ENCODE measurements at regions not wholly inside any gene's neighbourhood (a gene's known extent, or its start where the extent isn't known, plus 50 kb on each side); places are given as distances from the start of the nearest gene placed in this dataset.

DNA sequence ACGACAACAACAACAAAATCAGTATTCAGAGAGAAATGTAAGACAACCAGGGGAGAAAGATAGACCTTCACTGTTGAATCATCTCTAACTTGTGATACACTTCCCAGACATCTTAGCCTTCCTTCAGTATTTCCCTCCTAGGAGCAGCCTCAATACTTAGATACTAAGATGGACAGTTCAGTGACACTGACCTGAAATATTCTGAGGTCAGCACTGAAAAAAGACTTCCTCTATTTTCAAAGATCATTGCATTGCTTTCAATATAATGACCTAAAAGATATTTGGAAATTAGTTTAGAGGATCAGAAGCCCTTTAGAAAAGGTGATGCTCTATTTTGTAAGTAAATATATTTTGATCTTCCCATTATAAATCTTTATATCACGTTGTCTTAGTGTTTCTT lies 101.0 kb downstream of the MRPL39 start:
- FAIRE-seq (no peak), DNase-seq (ENCODE audit: low read depth, low spot score) (no peak)
- dilution Hi-C loops (cut with MboI; ENCODE audit: extremely low pct_ligation_motif_present, low sequenced_read_pairs), result no loop called here
- no peak for TF ChIP-seq MYC (IDR thresholded peaks at IDR 0.05; ENCODE audit: low read depth, low read length)
- TF ChIP-seq, protein P1, sequence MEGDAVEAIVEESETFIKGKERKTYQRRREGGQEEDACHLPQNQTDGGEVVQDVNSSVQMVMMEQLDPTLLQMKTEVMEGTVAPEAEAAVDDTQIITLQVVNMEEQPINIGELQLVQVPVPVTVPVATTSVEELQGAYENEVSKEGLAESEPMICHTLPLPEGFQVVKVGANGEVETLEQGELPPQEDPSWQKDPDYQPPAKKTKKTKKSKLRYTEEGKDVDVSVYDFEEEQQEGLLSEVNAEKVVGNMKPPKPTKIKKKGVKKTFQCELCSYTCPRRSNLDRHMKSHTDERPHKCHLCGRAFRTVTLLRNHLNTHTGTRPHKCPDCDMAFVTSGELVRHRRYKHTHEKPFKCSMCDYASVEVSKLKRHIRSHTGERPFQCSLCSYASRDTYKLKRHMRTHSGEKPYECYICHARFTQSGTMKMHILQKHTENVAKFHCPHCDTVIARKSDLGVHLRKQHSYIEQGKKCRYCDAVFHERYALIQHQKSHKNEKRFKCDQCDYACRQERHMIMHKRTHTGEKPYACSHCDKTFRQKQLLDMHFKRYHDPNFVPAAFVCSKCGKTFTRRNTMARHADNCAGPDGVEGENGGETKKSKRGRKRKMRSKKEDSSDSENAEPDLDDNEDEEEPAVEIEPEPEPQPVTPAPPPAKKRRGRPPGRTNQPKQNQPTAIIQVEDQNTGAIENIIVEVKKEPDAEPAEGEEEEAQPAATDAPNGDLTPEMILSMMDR (IDR thresholded peaks at IDR 0.05; ENCODE audit: extremely low read depth in 1 of 2, insufficient read depth in 1 of 2, low read depth in 1 of 2, low read length in 2 of 2), result no peak
- no peak for TF ChIP-seq JUN (IDR thresholded peaks at IDR 0.05; ENCODE audit: borderline replicate concordance, insufficient read depth, insufficient read length, low read depth)
- TF ChIP-seq GATA2 (IDR thresholded peaks at IDR 0.05; ENCODE audit: insufficient read depth, insufficient read length, low read depth, low read length), result no peak
- TF ChIP-seq POLR2A (IDR thresholded peaks at IDR 0.05; ENCODE audit: low read depth, low read length), result no peak
- no peak for TF ChIP-seq POLR2AphosphoS5 (IDR thresholded peaks at IDR 0.05; ENCODE audit: insufficient read depth, low read depth, low read length)
- TF ChIP-seq EZH2 (IDR thresholded peaks at IDR 0.05; ENCODE audit: borderline replicate concordance, low read depth, low read length, severe bottlenecking), result no peak
- TF ChIP-seq, protein P2, sequence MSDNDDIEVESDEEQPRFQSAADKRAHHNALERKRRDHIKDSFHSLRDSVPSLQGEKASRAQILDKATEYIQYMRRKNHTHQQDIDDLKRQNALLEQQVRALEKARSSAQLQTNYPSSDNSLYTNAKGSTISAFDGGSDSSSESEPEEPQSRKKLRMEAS (IDR thresholded peaks at IDR 0.05; ENCODE audit: insufficient read depth, insufficient read length), result no peak
- TF ChIP-seq FOS (IDR thresholded peaks at IDR 0.05; ENCODE audit: borderline replicate concordance, insufficient read depth, low read length), result no peak
- POLR2A ChIA-PET, result no interaction called here
- Histone ChIP-seq H3K9ac (replicated peaks; ENCODE audit: extremely low read depth, insufficient read depth, low read length) (no peak overlapping the region), H4K20me1 (replicated peaks; ENCODE audit: control insufficient read depth, extremely low read depth, insufficient read depth, low read length) (no peaks in the 10 kb centered on the region), H3K9me1 (replicated peaks; ENCODE audit: control insufficient read depth, extremely low read depth, insufficient read depth, low read length) (no peaks in the 10 kb centered on the region), H3K4me3 (replicated peaks in 1 of 3; ENCODE audit: insufficient read depth in 1 of 3, low read depth in 1 of 3, low read length in 3 of 3) (no peak overlapping the region), H3K4me1 (ENCODE audit: control insufficient read depth, extremely low read depth, insufficient read depth, low read length) (no peaks in the 10 kb centered on the region), H3K27me3 (ENCODE audit: control insufficient read depth in 2 of 2, insufficient read depth in 2 of 2, low read length in 2 of 2) (no peaks in the 10 kb centered on the region), H3K36me3 (ENCODE audit: control insufficient read depth in 2 of 2, extremely low read depth in 1 of 2, insufficient read depth in 2 of 2, low read length in 2 of 2) (no peaks in the 10 kb centered on the region), H3K79me2 (ENCODE audit: control insufficient read depth, insufficient read depth, low read length) (no peaks in the 10 kb centered on the region), H2AFZ (ENCODE audit: low read depth, low read length) (no peak overlapping the region), H3K9me3 (replicated peaks; ENCODE audit: control insufficient read depth, insufficient read depth, low read length) (no peaks in the 10 kb centered on the region), H3K4me2 (ENCODE audit: insufficient read depth, low read length) (no peak overlapping the region), H3K27ac (ENCODE audit: insufficient read depth, low read depth, low read length) (no peak overlapping the region)
- no TSS peak for BruUV-seq (replicated peaks)
- intact Hi-C loops (cut with micrococcal nuclease), result no loop called here
- CTCF ChIA-PET, result no interaction called here

Data from endothelial cell of umbilical vein (primary cell).